Parathyroid adenoma (tissue), 2 donors: ENCODE measurements at regions not wholly inside any gene's neighbourhood (a gene's known extent, or its start where the extent isn't known, plus 50 kb on each side); places are given as distances from the start of the nearest gene placed in this dataset.
A peak's percentile ranks its signal among the peaks of the same experiment; 100 is the strongest.

Experiments
- H2AFZ ChIP-seq: fragments of 300-600 bp; sonication (generic); one replicate; pipeline ENCODE4 v1.7.0; 2017; ENCODE audit warnings: antibody characterized with exemption, mild to moderate bottlenecking
- H3K27ac ChIP-seq: fragments of 300-600 bp; sonication (generic); one replicate; pipeline ENCODE4 v1.7.0; 2017
- H3K27me3 ChIP-seq: fragments of 300-600 bp; sonication (generic); one replicate; pipeline ENCODE4 v1.7.0; 2017; ENCODE audit warnings: low read length; ENCODE audit not compliant: control insufficient read depth, insufficient read depth
- H3K36me3 ChIP-seq: fragments of 300-600 bp; sonication (generic); one replicate; pipeline ENCODE4 v1.7.0; 2017; ENCODE audit warnings: low read length; ENCODE audit not compliant: control insufficient read depth, insufficient read depth
- H3K4me1 ChIP-seq: fragments of 300-600 bp; sonication (generic); one replicate; pipeline ENCODE4 v1.7.0; 2017; ENCODE audit warnings: control low read depth
- H3K4me2 ChIP-seq: fragments of 300-600 bp; sonication (generic); one replicate; pipeline ENCODE4 v1.7.0; 2017; ENCODE audit warnings: low read length
- H3K4me3 ChIP-seq: fragments of 300-600 bp; sonication (generic); one replicate; pipeline ENCODE4 v1.7.0; 2017; ENCODE audit warnings: low read depth, low read length
- H3K79me2 ChIP-seq: fragments of 300-600 bp; sonication (generic); one replicate; pipeline ENCODE4 v1.7.0; 2017; ENCODE audit warnings: control low read depth
- H3K9ac ChIP-seq: fragments of 300-600 bp; sonication (generic); one replicate; pipeline ENCODE4 v1.7.0; 2017; ENCODE audit warnings: mild to moderate bottlenecking
- H3K9me3 ChIP-seq: fragments of 300-600 bp; sonication (generic); one replicate; pipeline ENCODE4 v1.7.0; 2017; ENCODE audit warnings: low read length; ENCODE audit not compliant: control insufficient read depth
- CTCF ChIP-seq: fragments of 300-600 bp; sonication (generic); IDR thresholded peaks from one replicate; pipeline ENCODE4 v1.7.0; 2017; ENCODE audit warnings: antibody characterized with exemption, mild to moderate bottlenecking
- donor health status: primary hyperparathyroidism.

DNA sequence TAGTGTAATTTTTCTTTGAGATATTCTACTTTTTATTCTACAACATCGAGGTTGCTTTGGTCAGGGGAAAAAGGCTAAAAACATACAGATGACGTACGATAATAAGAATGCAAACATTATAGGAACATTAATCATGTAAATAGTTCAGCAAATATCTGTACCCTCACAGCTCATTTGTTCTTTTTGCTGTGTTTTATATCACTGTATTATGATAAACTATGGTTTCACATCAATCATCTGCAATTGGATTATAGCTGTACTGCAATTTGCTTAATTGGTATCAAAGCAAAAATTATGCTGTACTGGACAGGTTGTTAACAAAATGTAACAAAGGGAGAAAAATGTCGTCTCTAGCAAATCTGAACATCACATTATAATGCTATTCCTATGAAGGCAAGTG, 597.1 kb downstream of the EPHA7 start:
- Histone ChIP-seq H3K27me3 (no peaks in the 10 kb centered on the region), H3K4me1 (no peaks in the 10 kb centered on the region), H3K4me2 (no peak overlapping the region), H3K9me3 (no peaks in the 10 kb centered on the region), H3K79me2 (no peaks in the 10 kb centered on the region), H3K9ac (no peak overlapping the region), H3K4me3 (no peak overlapping the region), H2AFZ (no peak overlapping the region), H3K36me3 (no peaks in the 10 kb centered on the region), H3K27ac (no peak overlapping the region)
- no peak for TF ChIP-seq CTCF

- Histone ChIP-seq H3K36me3 (no peaks in the 10 kb centered on the region), H3K4me1 (no peaks in the 10 kb centered on the region), H3K9ac (no peak overlapping the region), H3K27ac (no peak overlapping the region), H3K79me2 (no peaks in the 10 kb centered on the region), H3K9me3 (no peaks in the 10 kb centered on the region), H3K4me3 (no peak overlapping the region), H3K4me2 (no peak overlapping the region), H3K27me3 (no peaks in the 10 kb centered on the region), H2AFZ (no peak overlapping the region)
- no peak for TF ChIP-seq CTCF
These were observed 598.8 kb downstream of the EPHA7 start for GRCh38 chr6:92820601-92821000.

DNA sequence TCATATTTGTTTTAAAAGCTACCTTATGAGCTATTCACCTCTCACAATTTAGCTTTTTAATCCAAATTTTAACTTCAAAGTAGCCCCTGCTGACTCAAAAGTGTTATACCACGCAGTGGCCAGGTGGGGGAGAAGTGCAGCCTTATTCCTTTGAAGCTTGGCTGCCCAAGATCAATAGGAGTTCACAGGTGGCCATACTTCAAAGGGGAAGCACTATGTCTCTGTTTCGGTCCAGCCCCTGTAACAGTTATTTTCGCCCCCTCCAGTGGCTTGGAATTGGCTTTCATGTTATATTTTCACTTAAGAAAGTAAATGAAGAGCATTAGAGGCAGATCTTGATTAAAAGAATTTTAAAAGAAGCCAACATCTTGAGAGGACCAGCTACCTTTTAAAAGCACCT, 608.4 kb downstream of the EPHA7 start:
- Histone ChIP-seq H3K4me1 (peaks cover 2% of the 10 kb centered on the region), H3K36me3 (no peaks in the 10 kb centered on the region), H2AFZ (peak overlapping the region; percentile 23), H3K4me3 (no peak overlapping the region), H3K9me3 (no peaks in the 10 kb centered on the region), H3K27me3 (no peaks in the 10 kb centered on the region), H3K79me2 (no peaks in the 10 kb centered on the region), H3K27ac (no peak overlapping the region), H3K4me2 (no peak overlapping the region), H3K9ac (no peak overlapping the region)
- peak; percentile 83 for TF ChIP-seq CTCF

GRCh38 chr6:92806254-92806653, 613.1 kb downstream of the EPHA7 start:
- H3K9ac ChIP-seq = no peak overlapping the region
- H3K27ac ChIP-seq = no peak overlapping the region
- H3K36me3 ChIP-seq = no peaks in the 10 kb centered on the region
- H3K4me1 ChIP-seq = peaks cover 9% of the 10 kb centered on the region
- peak overlapping the region; percentile 48 for H2AFZ ChIP-seq
- no peak overlapping the region for H3K4me2 ChIP-seq
- TF ChIP-seq CTCF = no peak
- H3K27me3 ChIP-seq = no peaks in the 10 kb centered on the region
- no peaks in the 10 kb centered on the region for H3K79me2 ChIP-seq
- H3K9me3 ChIP-seq = no peaks in the 10 kb centered on the region
- H3K4me3 ChIP-seq = no peak overlapping the region

- no peak overlapping the region for H3K9ac ChIP-seq
- no peak for TF ChIP-seq CTCF
- no peak overlapping the region for H3K27ac ChIP-seq
- no peaks in the 10 kb centered on the region for H3K4me1 ChIP-seq
- no peak overlapping the region for H3K4me3 ChIP-seq
- H3K9me3 ChIP-seq = no peaks in the 10 kb centered on the region
- no peaks in the 10 kb centered on the region for H3K27me3 ChIP-seq
- no peak overlapping the region for H3K4me2 ChIP-seq
- H3K79me2 ChIP-seq = no peaks in the 10 kb centered on the region
- no peak overlapping the region for H2AFZ ChIP-seq
- no peaks in the 10 kb centered on the region for H3K36me3 ChIP-seq
These were observed 628.0 kb downstream of the EPHA7 start for GRCh38 chr6:92791403-92791802.
